NOMO-1 (cell line): ENCODE measurements at regions not wholly inside any gene's neighbourhood (a gene's known extent, or its start where the extent isn't known, plus 50 kb on each side); places are given as distances from the start of the nearest gene placed in this dataset.
"Not testable (repeated sequence)": the region's sequence is repeated elsewhere in the genome, so short reads cannot be mapped to it uniquely, and the experiment has no call there.

Experiments used
- DNase-seq, 2 experiments: peaks; one replicate each; lab custom pipeline; 2025; ENCODE audit not compliant: unreplicated experiment in 2 of 2; lab: John Stamatoyannopoulos, UW

DNA sequence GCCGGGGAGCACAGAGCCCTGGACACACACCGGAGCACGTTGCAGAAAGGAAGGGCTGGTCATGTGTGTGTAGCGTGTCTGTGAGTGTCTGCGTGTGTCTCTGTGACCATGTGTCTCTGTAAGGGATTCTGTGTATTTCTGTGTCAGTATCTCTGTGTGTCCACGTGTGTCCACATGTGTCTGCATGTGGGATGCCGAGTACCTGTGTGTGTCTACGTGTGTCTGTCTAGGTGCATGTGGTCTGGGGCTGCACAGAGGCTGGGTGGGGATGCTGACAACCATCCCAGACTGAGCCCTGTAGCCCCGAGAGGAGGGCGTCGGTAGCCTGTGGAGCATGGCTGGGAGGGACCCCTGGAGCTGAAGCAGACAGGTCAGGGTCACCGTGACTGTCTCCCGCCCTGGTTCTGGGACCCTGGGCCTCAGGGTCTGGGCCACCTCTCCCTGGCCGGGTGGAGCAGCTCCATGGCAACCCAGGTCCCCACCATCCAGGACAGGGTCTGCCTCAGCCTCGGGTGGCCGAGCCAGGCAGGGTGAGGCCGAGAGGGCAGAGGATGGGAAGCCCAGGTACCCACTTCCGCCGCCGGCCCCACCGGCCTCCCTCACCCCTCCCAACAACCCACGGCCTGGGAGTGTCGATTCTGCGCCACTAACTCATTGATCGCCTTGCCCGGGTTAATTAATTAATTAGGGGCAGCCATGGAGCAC lies 122.7 kb downstream of the FAM53A start:
- no peak for DNase-seq

DNA sequence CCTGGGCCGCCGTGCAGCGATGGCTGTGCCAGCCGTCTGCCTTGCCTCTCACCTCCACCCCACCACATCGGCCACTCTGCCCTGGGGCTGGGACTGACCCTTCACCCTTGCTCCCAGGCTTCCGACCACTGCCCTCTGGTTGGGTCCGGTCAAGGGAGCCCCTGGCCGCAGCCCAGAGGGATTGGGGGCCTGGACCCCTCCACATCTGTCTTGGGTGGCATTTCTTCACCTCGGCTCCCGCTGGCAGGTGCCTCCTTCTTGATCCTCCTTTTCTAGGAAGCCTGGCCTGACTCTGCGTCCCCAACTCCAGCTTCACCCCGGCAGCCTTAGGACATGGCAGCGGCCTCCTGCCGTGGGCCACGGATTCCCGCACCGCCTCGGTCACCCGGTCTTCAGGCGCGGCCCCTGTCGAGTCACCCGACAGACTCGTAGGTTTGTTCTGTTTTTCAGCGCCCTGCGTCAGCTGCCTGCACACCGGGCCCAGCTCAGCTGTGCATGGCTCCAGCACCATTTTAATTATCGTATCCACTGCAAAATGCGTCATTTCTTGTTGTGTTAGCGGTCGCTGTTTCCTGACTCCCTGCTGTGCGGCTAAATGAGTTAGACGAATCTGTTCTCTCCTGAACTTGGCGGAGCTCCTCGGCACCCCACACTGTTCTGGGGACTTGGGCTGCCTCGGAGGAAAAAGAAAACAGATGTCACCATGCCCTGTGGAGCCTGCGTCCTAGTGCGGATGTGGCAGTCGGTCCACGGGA lies 124.0 kb downstream of the FAM53A start:
- no peak for DNase-seq

DNA sequence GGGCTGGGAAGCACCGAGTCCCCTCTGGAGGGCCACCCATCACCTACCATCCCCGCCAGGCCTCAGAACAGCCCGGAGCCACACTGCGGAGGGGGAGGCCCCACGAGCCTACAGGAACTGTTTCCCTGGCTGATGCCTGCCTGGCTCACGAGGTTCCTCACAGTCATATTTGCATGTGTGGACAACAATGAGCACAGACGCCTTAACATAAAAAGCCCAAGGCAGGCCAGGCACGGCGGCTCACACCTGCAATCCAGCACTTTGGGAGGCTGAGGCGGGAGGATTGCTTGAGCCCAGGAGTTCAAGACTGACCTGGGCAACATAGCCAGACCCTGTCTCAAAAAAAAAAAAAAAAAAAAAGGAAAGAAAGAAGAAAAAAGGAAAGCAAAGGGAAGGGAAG lies 125.9 kb downstream of the FAM53A start:
- DNase-seq: no peak

DNA sequence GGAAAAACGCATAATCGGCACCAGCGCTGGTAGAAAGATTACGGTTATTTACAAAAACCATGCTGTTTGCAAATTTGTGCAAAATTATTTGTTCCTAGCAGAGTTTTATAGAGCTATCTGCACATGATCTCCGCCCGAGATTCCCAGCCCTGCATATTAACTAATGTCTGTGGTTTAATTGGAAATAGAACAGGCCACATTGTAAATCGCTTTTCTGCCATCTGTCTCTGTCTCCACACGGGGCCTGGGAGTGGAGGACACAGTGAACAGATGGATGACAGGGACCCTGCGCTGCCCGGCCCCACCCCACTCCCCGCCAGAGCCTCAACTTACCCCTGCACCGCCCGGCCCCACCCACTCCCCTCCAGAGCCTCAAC lies 126.9 kb downstream of the FAM53A start:
- no peak for DNase-seq

DNA sequence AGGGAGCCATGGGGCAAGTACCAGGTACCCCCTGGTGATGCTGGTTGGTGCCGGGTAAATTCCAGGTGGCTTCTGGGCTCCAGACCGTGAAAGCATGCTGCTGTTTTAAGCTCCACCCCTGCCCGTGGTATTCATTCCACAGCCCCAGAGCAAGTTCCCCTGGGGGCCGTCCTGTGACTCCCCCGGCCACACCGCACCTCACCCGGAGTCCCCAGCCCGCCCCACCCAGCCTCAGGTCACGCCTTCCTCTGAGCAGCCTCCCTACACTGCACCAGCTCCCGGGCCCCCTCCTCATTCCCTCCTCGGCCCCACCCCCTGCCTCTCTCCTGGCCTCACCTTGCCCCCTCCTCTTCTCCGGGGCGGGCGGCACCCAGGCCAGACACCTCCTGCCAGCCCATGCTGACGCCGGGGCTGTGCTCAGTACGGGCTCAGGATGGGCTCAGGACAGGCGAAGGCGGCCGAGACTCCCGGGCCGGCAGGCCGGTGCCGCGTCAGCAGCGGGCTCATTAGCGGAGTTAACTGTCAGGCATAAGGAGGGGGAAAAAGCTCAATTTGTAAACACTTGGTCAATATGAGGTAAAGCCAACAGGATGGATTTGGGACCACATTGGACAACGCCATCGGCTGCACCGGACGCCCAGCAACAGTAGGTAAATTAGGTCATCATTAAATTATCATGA lies 127.4 kb downstream of the FAM53A start:
- DNase-seq: no peak

DNA sequence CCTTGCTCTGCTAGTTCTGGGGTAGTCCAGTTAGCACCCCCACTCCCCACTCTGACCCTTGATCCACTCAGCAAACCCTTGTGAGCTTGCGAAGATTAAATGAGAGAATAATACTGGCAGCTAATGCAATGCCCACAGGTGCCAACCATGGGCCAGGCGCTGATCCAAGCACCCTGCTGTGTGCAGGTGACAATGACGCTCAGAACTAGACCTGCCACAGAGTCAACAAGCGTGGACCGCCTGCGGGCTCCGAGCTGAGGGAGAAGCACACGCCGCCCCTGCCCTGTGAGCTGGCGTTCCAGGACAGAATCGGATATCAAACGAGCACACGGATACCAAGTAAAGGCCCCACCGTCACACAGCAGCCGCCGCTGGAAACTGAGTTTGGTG lies 129.2 kb downstream of the FAM53A start:
- no peak for DNase-seq

DNA sequence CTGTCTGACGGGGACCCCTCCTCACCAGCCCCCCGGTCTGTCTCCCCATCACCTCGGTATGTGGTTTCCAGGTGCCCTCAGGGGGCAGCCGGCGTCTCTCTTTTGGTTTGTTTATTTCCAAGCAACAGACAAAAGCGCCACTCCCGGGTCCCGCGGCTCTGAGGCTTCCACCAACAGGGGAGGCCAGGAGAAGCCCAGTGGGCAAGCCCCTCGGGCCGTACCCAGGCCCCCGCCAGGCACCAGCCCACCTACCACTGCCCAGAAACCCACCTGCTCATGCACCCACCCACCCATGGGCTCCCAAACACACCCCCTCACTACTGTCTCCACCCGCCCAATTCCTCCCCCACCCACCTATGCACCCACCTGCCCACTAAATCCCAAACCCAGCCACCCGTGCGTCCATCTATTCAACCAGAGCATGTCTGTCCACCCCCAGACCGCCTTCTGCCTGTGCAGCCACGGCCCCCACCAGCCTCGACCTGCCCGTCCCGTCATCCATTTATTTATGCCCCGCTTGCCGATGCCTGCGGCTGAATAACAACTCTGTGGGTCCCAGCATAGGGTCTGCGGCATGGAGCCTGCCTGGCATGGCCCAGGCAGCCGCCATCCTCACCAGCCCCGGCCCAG lies 129.8 kb downstream of the FAM53A start:
- no peak for DNase-seq

DNA sequence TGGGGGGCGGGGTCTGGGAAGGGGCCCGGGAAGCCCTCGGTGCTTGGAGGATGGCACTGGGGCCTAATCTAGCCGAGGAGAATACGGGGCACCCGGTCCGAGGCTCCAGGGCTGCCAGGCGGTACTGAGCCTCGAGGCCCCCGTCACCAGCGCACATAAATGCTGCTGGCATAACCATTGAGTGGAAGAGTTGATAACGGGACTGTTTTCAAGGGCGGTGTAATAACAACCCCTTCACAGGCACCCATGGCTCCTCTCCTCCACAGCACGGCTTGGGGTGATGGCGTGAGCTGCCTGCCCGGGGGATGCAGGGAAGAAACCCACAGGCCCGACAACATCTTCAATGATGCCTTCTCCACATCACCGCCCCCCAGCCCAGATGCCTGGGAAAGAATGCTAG lies 130.7 kb downstream of the FAM53A start:
- DNase-seq: no peak

DNA sequence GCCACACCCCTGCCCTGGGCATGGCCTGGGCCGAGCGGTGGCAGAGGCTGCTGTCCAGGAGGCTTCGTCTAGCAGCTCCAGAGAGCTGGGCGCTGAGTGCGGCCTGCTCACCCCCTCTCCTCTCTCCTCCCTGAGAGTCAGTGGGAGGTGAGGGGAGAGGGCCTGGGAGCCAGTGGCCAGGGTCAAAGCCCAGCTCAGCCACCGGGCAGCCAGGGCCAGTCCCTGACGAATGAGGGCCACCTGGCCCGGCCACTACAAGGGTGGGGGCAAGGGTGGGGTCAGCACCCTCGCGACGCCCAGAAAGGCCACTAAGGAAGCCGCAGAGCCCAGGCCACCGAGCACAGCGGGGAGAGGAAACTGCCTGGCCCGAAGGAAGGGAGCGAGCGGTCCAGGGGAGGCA lies 131.7 kb downstream of the FAM53A start:
- no peak for DNase-seq

DNA sequence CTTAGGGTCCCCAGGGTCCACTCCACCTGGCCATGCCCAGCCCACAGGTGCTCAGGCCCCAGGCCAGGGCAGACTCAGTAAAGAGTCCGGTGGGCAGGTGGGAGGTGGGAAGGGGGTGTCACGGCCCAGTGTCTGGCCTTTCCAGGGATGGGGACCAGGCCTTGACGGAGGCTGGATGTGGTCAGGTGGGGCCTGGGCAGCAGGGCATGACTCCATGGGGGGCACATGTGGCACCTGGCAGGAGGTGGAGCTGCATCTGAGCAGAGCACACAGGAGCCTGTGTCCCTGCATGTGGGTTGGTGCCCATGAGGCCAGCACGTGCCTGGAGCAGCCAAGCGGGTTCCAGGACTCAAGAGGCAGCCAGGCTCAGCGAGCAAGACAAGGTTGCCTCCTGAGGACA lies 132.9 kb downstream of the FAM53A start:
- DNase-seq: no peak

DNA sequence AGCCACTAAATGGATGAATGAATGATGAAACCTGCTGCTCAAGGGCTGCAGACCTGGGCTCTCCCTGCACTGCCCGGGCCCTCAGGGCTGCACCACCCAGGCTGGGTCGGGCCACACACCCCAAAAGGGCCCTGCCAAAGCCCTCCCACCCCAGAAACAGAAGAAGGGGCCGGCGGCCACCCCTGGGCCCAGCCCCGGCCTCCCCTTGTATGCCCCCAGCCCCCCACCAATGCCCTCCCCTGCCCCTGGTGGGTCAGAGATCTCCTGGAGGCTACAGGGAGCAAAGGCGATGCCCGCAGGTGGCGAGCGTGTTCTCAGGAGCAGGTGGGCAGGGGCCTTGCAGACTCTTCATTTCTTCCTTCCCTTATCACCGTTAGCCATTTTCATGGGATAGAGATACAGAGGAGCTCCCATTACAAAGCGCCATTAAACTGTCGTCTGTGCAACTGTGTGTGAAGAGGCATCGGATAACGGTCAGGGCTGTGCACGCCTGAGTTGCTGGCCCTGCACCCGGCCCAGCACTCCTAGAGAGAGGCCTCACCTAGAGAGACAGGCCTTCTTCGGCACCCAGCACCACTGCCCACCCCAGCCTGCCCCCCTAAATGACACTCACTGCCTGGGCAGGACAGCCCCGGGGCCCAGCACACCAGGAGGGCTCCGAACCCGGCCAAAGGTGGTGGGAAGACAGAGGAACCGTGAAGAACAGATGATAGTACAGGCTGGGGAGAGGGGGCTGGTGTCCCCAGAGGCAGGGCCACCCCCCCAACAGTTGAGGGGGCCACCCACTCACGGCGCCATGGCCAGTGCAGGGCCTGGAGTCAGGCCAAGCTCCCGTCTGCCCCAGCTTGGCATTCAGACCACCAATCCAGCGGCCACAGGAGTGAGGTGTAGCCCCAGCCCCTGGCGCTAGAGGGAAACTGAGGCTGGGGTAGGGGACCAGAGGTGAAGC lies 133.7 kb downstream of the FAM53A start:
- no peak for DNase-seq

DNA sequence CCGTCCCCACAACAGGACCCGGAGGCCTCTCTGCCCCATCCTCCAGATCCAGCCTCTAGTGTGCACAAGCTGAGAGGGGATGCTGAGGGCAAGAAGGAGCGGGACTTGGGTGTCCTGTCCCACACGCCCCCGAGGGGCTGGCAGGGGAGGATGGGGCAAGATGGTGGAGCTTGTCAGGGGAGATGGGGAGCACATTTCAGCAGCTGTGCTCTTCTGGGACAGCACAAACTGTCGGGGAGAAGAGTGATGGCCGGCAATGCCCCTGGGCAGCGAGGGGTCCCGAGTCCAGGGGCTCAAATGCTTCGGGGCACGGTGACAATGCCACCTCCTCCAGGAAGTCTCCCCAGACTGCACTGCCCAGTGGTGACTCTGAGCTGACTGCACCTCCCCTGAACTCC lies 134.5 kb downstream of the FAM53A start:
- DNase-seq: no peak

DNA sequence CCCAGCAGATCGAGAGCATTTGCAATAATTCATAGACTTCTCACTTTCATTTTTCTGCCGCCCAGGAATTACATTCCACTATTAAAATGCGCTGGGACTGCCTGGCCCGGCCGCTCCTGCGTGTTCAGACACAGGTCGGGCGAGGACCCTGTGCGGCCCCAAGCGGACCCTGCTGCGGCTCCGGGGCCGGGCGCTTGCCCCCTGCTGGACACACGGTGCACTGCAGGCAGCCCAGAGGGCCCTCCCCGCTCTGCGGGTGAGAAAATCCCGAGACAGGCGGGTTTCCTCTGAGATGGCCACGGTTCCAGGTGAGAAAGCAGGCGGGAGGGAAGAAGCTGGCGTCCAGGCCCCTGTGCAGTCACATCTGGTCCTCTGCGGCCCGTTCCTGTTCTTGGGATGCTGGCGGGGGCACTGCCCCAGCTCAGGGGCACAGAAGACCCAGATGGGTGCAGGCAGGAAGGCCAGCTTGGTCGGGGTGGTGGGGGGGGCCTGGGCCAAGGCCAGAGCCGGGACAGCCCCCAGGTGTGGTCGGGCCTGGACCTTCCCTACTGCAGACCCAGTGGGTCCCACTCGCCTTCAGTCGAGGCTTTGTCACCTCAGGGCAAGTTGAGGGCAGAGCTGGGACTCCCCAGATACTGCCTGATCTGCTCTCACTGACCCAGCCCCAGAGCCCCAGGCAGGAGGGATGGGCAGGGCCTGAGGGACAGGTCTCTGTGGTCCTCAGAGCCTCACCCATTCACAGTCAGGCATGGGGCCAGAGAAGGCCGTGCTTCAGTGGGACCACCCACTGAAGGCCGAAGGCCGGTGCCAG lies 135.1 kb downstream of the FAM53A start:
- DNase-seq: peak in 1 of 2 experiments; percentile 10

DNA sequence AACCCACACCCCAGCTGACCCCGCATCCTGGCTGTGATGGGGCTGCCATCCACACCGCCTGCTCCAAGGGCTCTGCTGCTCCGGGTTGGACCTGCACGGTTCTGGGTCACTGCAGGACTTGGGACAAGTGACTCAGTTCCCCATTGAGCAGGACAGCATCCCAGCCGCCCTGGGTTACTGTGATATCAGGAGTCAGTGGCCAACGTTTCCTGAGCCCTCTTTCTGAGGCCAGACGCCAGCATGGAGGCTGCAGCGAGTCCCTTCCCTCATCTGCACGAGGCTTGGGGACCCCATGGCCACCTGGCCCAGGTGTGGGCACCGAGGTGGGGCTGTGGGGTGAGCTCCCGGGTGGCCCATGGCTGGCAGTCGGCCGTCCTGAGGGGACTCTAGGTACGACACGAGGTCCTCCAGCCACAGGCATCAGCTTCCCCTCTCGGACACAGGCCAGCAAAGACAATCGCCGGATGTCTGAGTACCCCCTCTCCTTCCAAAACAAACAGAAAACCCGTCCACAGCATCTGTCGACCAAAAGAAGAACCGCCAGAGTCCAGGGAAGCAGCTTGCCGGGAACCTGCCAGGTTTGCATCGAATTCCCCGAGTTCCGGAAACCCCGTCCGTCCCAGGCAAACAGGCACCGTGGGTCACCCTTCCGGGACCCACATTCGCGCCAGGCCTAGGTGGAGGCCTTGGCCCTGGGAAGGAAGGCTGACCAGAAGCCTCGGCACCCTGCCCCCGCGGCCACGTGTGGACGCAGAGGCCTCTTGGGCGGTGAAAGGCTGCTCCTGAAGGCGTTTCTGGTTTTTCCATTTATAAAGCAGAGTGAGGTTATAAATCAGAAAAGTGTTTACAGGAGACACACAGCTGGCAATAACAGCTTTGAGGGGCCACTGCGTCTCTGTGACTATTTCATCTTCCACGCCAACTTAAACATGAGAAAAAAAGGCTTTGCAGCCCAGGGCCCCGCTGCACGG lies 136.0 kb downstream of the FAM53A start:
- DNase-seq: no peak

DNA sequence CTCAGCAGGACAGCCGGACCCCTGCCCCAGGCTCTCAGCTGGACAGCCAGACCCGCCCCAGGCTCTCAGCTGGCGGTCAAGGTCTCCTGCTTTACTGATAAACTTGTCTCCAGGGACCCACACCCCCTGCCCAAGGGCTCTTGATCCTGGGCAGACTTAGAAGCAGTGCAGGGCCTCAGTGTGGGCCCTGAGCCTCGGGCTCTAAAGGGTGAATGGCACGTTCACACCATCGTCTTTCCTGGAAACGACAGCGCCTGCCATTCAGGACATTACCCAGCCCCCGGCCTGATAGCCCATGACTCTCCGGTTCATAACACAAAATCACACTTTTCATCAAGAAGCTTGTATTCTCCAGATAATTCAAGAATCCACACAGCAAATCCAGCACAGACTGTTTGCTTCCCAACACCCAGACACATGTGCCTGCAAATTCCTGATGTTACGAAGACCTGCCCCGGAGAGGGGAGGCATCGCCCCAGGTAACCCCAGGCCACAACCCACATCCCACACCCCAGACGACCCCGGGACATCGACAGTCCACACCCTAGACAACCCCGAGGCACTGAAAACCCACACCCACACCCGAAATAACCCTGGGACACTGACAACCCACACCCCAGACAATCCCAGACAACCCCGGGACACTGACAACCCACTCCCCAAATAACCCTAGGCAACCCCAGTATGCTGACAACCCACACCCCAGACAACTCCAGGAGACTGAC lies 136.8 kb downstream of the FAM53A start:
- DNase-seq: no peak

DNA sequence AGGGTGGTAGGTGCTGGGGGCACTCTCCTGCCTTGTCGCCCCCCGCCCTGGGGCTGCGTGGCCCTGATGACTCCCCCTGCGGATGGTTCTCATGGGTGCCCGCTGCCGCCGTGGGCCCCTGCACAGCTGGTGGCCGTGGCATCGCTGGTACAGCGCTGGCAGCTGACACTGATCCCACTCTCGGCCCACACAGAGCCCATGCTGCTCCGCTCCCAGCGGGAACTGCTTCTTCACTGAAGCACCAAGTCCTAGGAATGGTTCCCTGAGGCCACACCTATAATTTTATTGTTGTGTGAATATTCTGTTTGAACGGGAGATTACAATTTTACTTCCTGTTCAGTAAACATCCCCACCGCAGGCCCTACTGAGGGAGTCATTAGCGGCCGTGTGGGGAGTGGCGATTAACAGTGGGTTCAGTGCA lies 138.6 kb upstream of the NKX1-1 start:
- peak in 1 of 2 experiments; percentile 8 for DNase-seq

DNA sequence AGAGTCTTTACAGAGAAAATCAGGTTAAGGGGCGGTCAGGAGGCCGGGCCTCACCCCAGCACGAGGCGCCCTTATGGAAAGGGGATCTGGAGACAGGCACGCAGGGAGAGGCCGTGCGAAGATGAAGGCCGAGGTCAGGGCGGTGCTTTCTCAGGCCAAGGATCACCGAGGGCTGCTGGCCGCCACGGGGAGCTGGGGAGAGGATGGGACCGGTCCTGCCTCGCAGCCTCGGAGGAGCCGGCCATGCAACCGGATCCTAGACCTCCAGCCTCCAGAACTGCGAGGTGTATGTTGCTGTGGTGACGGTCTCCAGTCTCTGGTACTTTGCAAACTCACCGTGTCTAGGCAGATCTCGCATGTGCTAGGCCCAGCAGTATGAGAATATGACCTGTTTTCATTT lies 138.2 kb upstream of the NKX1-1 start:
- not testable (repeated sequence) for DNase-seq

DNA sequence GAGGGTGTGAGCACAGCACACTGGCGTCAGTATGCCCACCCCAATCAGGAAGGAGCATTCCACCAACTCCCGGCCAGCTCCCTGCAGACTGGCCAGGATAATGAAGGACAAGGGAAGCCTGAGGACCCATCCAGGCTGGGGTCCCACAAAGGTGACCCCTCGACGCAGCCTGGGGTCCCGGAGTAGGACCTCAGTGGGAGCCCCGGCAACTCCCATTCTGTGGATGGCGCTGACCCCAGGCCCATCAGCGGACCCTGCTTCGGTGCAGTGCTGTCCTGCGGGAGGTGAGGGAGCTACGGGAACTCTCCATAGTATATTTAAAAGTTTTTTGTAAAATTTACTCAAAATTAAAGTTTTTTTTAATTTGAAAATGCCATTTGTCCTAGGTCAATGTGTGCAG lies 137.7 kb upstream of the NKX1-1 start:
- no peak for DNase-seq
